H54 (cell line): ENCODE measurements at regions not wholly inside any gene's neighbourhood (a gene's known extent, or its start where the extent isn't known, plus 50 kb on each side); places are given as distances from the start of the nearest gene placed in this dataset.
"Not testable (repeated sequence)": the region's sequence is repeated elsewhere in the genome, so short reads cannot be mapped to it uniquely, and the experiment has no call there.

ENCODE experiments used
- DNase-seq: peaks from one replicate; pipeline ENCODE4 v3.0.0; 2011; ENCODE audit warnings: low spot score, mixed read lengths; ENCODE audit not compliant: insufficient read length
- FAIRE-seq: peaks from 3 replicates; lab custom pipeline; 2011; peaks lifted over from hg19 to GRCh38; lab: Jason Lieb, UNC
- POLR2A ChIP-seq: IDR thresholded peaks from 2 replicates; pipeline ENCODE4 v1.6.1; 2011; ENCODE audit warnings: low read depth, mild to moderate bottlenecking, low read length

GRCh38 chr6:121594053-121594452, 158.6 kb downstream of the GJA1 start:
- no peak for TF ChIP-seq POLR2A
- FAIRE-seq (no peak), DNase-seq (no peak)

- DNase-seq (no peak), FAIRE-seq (no peak)
- no peak for TF ChIP-seq POLR2A
Observed at GRCh38 chr6:121595646-121596045, 160.2 kb downstream of the GJA1 start.

- DNase-seq (no peak), FAIRE-seq (no peak)
- TF ChIP-seq POLR2A = no peak
Observed at GRCh38 chr6:121596441-121596840, 161.0 kb downstream of the GJA1 start.

- DNase-seq = no peak
- TF ChIP-seq POLR2A = no peak
- FAIRE-seq = no peak
Observed at GRCh38 chr6:121597654-121598053, 162.2 kb downstream of the GJA1 start.

GRCh38 chr6:121599331-121599730, 163.9 kb downstream of the GJA1 start:
- not testable (repeated sequence) for DNase-seq, FAIRE-seq

GRCh38 chr6:121600389-121601168, 165.1 kb downstream of the GJA1 start:
- FAIRE-seq (no peak), DNase-seq (no peak)
- no peak for TF ChIP-seq POLR2A

- TF ChIP-seq POLR2A = no peak
- no peak for DNase-seq
- FAIRE-seq = no peak
Observed at GRCh38 chr6:121603486-121603885, 168.0 kb downstream of the GJA1 start.

- DNase-seq (no peak), FAIRE-seq (no peak)
- TF ChIP-seq POLR2A = no peak
Observed at GRCh38 chr6:121607721-121608120, 172.3 kb downstream of the GJA1 start.

GRCh38 chr6:121608270-121608669, 172.8 kb downstream of the GJA1 start:
- TF ChIP-seq POLR2A = no peak
- no peak for FAIRE-seq

GRCh38 chr6:121609281-121609680, 173.8 kb downstream of the GJA1 start:
- no peak for TF ChIP-seq POLR2A
- FAIRE-seq = no peak

More at GRCh38 chr6:121608270-121608669, 172.8 kb downstream of the GJA1 start:
- DNase-seq = no peak

GRCh38 chr6:121612927-121613326, 177.5 kb downstream of the GJA1 start:
- TF ChIP-seq POLR2A = no peak

More at GRCh38 chr6:121609281-121609680, 173.8 kb downstream of the GJA1 start:
- DNase-seq = no peak

GRCh38 chr6:121614115-121614514, 178.7 kb downstream of the GJA1 start:
- no peak for TF ChIP-seq POLR2A
- no peak for FAIRE-seq
- no peak for DNase-seq

More at GRCh38 chr6:121612927-121613326, 177.5 kb downstream of the GJA1 start:
- FAIRE-seq (no peak), DNase-seq (no peak)

GRCh38 chr6:121615493-121615892, 180.0 kb downstream of the GJA1 start:
- no peak for FAIRE-seq
- no peak for TF ChIP-seq POLR2A
- no peak for DNase-seq

GRCh38 chr6:121616406-121616805, 181.0 kb downstream of the GJA1 start:
- FAIRE-seq (no peak), DNase-seq (no peak)
- no peak for TF ChIP-seq POLR2A

- no peak for FAIRE-seq
- no peak for TF ChIP-seq POLR2A
Observed at GRCh38 chr6:121617388-121617787, 181.9 kb downstream of the GJA1 start.

More at GRCh38 chr6:121617388-121617787, 181.9 kb downstream of the GJA1 start:
- no peak for DNase-seq
